ENCODE measurements at regions not wholly inside any gene's neighbourhood (a gene's known extent, or its start where the extent isn't known, plus 50 kb on each side); places are given as distances from the start of the nearest gene placed in this dataset.

DNA sequence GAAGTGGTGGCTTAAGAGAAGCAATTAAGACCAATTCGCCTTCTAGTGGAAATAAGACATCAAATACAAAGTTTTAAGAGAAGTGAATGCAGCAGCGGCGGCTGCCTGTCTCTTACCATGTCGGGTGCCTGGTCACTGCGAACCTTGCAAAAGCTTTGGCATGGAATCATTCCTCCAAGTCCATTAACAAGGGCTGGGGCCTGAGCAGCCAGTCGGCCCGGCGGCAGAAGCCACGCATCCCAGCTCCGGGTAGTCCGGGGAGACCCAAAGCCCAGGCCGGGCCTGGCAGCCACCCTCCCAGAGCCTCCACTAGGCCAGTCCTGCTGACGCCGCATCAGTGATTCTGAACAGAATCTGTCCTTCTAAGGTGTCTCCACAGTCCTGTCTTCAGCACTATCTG lies 321.0 kb downstream of the TMEM121 start:
- Histone ChIP-seq H3K4me1 (no peaks in the 10 kb centered on the region), H3K9me3 (no peaks in the 10 kb centered on the region), H3K4me3 (no peak overlapping the region), H3K27me3 (ENCODE audit: insufficient read depth in 3 of 3, low read length in 2 of 3) (no peaks in the 10 kb centered on the region), H3K36me3 (ENCODE audit: insufficient read depth in 1 of 2, low read depth in 1 of 2) (no peaks in the 10 kb centered on the region), H3K27ac (no peak overlapping the region)
- 87 to 89% (median 88%) methylated on average over 13 to 14 of the region's 14 CpGs for WGBS, 3 donors
- TF ChIP-seq, protein P1, sequence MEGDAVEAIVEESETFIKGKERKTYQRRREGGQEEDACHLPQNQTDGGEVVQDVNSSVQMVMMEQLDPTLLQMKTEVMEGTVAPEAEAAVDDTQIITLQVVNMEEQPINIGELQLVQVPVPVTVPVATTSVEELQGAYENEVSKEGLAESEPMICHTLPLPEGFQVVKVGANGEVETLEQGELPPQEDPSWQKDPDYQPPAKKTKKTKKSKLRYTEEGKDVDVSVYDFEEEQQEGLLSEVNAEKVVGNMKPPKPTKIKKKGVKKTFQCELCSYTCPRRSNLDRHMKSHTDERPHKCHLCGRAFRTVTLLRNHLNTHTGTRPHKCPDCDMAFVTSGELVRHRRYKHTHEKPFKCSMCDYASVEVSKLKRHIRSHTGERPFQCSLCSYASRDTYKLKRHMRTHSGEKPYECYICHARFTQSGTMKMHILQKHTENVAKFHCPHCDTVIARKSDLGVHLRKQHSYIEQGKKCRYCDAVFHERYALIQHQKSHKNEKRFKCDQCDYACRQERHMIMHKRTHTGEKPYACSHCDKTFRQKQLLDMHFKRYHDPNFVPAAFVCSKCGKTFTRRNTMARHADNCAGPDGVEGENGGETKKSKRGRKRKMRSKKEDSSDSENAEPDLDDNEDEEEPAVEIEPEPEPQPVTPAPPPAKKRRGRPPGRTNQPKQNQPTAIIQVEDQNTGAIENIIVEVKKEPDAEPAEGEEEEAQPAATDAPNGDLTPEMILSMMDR (IDR thresholded peaks at IDR 0.05), result no peak
- no peak for ATAC-seq
- intact Hi-C loops (cut with DNase I), result no loop called here
- DNase-seq, result no peak

DNA sequence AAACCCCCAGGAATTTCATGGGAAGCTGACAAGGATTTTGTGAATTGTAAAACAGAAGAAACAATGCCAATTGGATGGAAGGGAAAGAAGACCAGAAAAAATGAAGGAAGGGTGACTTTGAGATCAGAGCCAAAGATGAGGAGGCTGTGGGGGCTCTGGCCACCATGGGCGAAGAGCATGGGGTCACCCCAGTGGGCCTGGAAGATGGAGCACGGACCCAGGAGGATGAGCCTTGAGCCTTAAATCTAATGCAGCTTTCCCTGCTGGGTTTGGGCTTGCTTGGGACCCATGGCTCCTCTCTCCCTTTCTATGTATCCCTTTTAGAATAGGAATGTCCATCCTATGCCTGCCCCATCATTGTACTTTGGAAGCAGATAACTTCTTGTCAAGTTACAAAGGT lies 322.2 kb downstream of the TMEM121 start:
- H3K27me3 ChIP-seq (ENCODE audit: insufficient read depth in 3 of 3, low read length in 2 of 3), result no peaks in the 10 kb centered on the region
- no peaks in the 10 kb centered on the region for H3K4me1 ChIP-seq
- intact Hi-C loops (cut with DNase I), result no loop called here
- ATAC-seq (no peak), DNase-seq (no peak)
- no peak overlapping the region for H3K4me3 ChIP-seq
- H3K9me3 ChIP-seq, result no peaks in the 10 kb centered on the region
- H3K27ac ChIP-seq, result no peak overlapping the region
- WGBS, 3 donors, result 49 to 58% (median 52%) methylated on average over 2 of the region's 2 CpGs
- TF ChIP-seq, protein P1 (IDR thresholded peaks at IDR 0.05), result no peak
- H3K36me3 ChIP-seq (ENCODE audit: insufficient read depth in 1 of 2, low read depth in 1 of 2), result no peaks in the 10 kb centered on the region

DNA sequence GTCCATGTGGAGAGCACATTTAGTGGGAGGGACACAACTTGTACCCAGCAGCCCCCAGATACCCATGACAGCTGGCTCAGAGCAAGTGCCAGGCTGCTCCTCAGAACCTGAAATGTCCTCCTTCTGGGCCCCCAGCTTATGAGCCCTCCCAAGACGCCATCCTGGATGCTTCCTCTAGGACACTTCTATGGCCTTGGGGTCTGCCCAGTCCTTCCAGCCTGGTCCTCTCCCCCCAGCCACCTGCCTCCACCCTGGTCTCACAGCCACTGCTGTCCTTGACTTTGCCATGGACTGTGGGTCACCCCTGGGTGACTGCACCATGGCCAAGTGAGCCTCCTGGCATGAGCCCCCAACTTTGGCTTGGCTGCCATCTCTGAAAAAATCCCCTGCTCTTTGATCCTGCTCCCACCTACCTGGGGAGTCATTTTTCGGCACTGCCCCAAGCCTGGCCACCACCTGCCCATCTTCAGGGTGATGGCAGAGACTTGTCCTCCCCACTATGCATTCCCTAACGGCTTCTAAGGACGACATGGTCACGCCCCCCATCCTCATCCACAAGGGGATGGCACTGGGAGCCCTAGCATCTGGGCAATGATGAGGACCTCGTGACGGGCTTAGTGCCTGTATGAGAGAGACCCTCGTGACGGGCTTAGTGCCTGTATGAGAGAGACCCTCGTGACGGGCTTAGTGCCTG lies 323.7 kb downstream of the TMEM121 start:
- no peak overlapping the region for H3K27ac ChIP-seq
- H3K4me3 ChIP-seq, result no peak overlapping the region
- no peaks in the 10 kb centered on the region for H3K27me3 ChIP-seq (ENCODE audit: insufficient read depth in 3 of 3, low read length in 2 of 3)
- no peak for DNase-seq
- H3K4me1 ChIP-seq, result no peaks in the 10 kb centered on the region
- 69 to 84% (median 75%) methylated on average over 9 to 11 of the region's 11 CpGs for WGBS, 3 donors
- no peak for ATAC-seq
- H3K9me3 ChIP-seq, result no peaks in the 10 kb centered on the region
- TF ChIP-seq, protein P1 (IDR thresholded peaks at IDR 0.05), result no peak
- H3K36me3 ChIP-seq (ENCODE audit: insufficient read depth in 1 of 2, low read depth in 1 of 2), result no peaks in the 10 kb centered on the region
- intact Hi-C loops (cut with DNase I), result no loop called here

DNA sequence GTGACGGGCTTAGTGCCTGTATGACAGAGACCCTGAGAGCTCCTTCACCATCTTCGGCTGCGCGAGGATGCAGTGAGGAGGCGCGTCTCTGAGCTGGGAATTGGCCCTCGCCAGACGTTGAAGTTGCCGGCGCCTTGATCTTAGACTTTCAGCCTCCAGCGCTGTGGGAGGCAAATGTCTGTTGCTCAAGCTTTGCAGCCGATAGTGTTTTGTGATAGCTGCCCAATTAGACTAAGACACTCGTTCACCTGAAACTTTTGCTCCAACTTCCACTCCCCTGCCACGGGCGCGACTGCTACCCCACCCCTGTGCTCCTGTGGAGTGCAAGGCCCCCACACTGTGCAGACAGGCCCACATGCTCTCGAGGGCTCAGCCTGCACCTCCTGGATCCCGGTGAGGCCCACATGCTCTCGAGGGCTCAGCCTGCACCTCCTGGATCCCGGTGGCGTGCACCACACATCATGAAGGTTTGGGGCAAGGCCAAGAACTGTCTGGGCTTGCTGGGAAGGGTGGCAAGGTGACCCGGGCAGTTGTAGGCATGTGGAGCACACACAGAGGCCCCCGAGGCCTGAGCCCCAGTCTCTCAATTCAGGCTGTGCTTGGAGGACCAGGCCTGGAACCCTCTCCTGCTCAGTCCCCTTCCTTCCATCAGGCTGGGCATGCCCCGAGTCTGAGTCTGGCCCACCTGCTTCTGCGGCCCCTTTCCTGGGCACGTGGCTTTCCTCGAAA lies 324.6 kb downstream of the TMEM121 start:
- DNase-seq (no peak), ATAC-seq (no peak)
- Histone ChIP-seq H3K4me3 (no peak overlapping the region), H3K9me3 (no peaks in the 10 kb centered on the region), H3K27me3 (ENCODE audit: insufficient read depth in 3 of 3, low read length in 2 of 3) (no peaks in the 10 kb centered on the region), H3K27ac (no peak overlapping the region), H3K36me3 (ENCODE audit: insufficient read depth in 1 of 2, low read depth in 1 of 2) (no peaks in the 10 kb centered on the region), H3K4me1 (no peaks in the 10 kb centered on the region)
- intact Hi-C loops (cut with DNase I), result no loop called here
- WGBS, 3 donors, result 84 to 90% (median 88%) methylated on average over 23 to 27 of the region's 27 CpGs
- TF ChIP-seq, protein P1 (IDR thresholded peaks at IDR 0.05), result no peak
